Activated T-helper 2 cell treated with anti-CD3 and anti-CD28 coated beads, Interferon-gamma antibody, Interleukin-2, Interleukin-4, amounts not matched to agents 10 μg/mL and 5 μg/mL and 100 μg/mL, durations not matched to agents 14 hours and 24 hours and 36 hours (primary cell): ENCODE measurements at regions not wholly inside any gene's neighbourhood (a gene's known extent, or its start where the extent isn't known, plus 50 kb on each side); places are given as distances from the start of the nearest gene placed in this dataset.

Experiments
- DNase-seq: peaks from one replicate; pipeline ENCODE4 v3.0.0; 2021; ENCODE audit warnings: low spot score
- H3K27ac Mint-ChIP-seq: one replicate; pipeline ENCODE4 v1.8.0; 2021; ENCODE audit warnings: mixed read lengths
- H3K27me3 Mint-ChIP-seq: one replicate; pipeline ENCODE4 v1.8.0; 2021; ENCODE audit warnings: low read depth, mixed read lengths
- H3K36me3 Mint-ChIP-seq: one replicate; pipeline ENCODE4 v1.8.0; 2021; ENCODE audit warnings: low read depth, mixed read lengths
- H3K4me1 Mint-ChIP-seq: one replicate; pipeline ENCODE4 v1.8.0; 2021; ENCODE audit warnings: low read depth, mixed read lengths
- H3K4me3 Mint-ChIP-seq: one replicate; pipeline ENCODE4 v1.8.0; 2021; ENCODE audit warnings: low read depth, mild to moderate bottlenecking, moderate library complexity, mixed read lengths
- H3K9me3 Mint-ChIP-seq: one replicate; pipeline ENCODE4 v1.8.0; 2021; ENCODE audit warnings: mixed read lengths
- intact Hi-C: fragments of 100-400 bp; cut with micrococcal nuclease; formaldehyde crosslinking; loops from one replicate; pipeline ENCODE4 v1.15.1; 2023

GRCh38 chr9:135329571-135330306 is 149.8 kb upstream of the PPP1R26 start:
- H3K36me3 Mint-ChIP-seq = no peaks in the 10 kb centered on the region
- H3K27ac Mint-ChIP-seq = no peak overlapping the region
- no peaks in the 10 kb centered on the region for H3K4me1 Mint-ChIP-seq
- no peaks in the 10 kb centered on the region for H3K27me3 Mint-ChIP-seq
- no peaks in the 10 kb centered on the region for H3K9me3 Mint-ChIP-seq
- intact Hi-C loops = no loop called here
- H3K4me3 Mint-ChIP-seq = no peak overlapping the region
- DNase-seq = no peak

GRCh38 chr9:135330307-135330631 is 149.3 kb upstream of the PPP1R26 start:
- DNase-seq = no peak
- Mint-ChIP-seq H3K36me3 (no peaks in the 10 kb centered on the region), H3K4me3 (no peak overlapping the region), H3K4me1 (no peaks in the 10 kb centered on the region), H3K27ac (no peak overlapping the region), H3K9me3 (no peaks in the 10 kb centered on the region), H3K27me3 (no peaks in the 10 kb centered on the region)
- intact Hi-C loops = no loop called here

- Mint-ChIP-seq H3K36me3 (no peaks in the 10 kb centered on the region), H3K9me3 (no peaks in the 10 kb centered on the region), H3K4me1 (no peaks in the 10 kb centered on the region), H3K4me3 (no peak overlapping the region), H3K27me3 (no peaks in the 10 kb centered on the region), H3K27ac (no peak overlapping the region)
- intact Hi-C loops = no loop called here
- no peak for DNase-seq
Measured at GRCh38 chr9:135330685-135331590, 148.6 kb upstream of the PPP1R26 start.

GRCh38 chr9:135332516-135332915 is 147.1 kb upstream of the PPP1R26 start:
- Mint-ChIP-seq H3K27ac (no peak overlapping the region), H3K27me3 (no peaks in the 10 kb centered on the region), H3K9me3 (no peaks in the 10 kb centered on the region), H3K36me3 (no peaks in the 10 kb centered on the region), H3K4me1 (no peaks in the 10 kb centered on the region), H3K4me3 (no peak overlapping the region)
- DNase-seq = no peak
- intact Hi-C loops = no loop called here

- DNase-seq = no peak
- H3K36me3 Mint-ChIP-seq = no peaks in the 10 kb centered on the region
- H3K27me3 Mint-ChIP-seq = no peaks in the 10 kb centered on the region
- no peaks in the 10 kb centered on the region for H3K4me1 Mint-ChIP-seq
- H3K27ac Mint-ChIP-seq = no peak overlapping the region
- intact Hi-C loops = no loop called here
- no peak overlapping the region for H3K4me3 Mint-ChIP-seq
- no peaks in the 10 kb centered on the region for H3K9me3 Mint-ChIP-seq
Measured at GRCh38 chr9:135332979-135333748, 146.4 kb upstream of the PPP1R26 start.

- Mint-ChIP-seq H3K4me1 (no peaks in the 10 kb centered on the region), H3K4me3 (no peak overlapping the region), H3K9me3 (no peaks in the 10 kb centered on the region), H3K27ac (no peak overlapping the region), H3K36me3 (no peaks in the 10 kb centered on the region), H3K27me3 (peaks cover 4% of the 10 kb centered on the region)
- no peak for DNase-seq
- intact Hi-C loops = no loop called here
Measured at GRCh38 chr9:135334953-135335460, 144.6 kb upstream of the PPP1R26 start.

- H3K27ac Mint-ChIP-seq = no peak overlapping the region
- peaks cover 5% of the 10 kb centered on the region for H3K27me3 Mint-ChIP-seq
- H3K9me3 Mint-ChIP-seq = no peaks in the 10 kb centered on the region
- H3K36me3 Mint-ChIP-seq = no peaks in the 10 kb centered on the region
- no peak for DNase-seq
- intact Hi-C loops = no loop called here
- no peaks in the 10 kb centered on the region for H3K4me1 Mint-ChIP-seq
- H3K4me3 Mint-ChIP-seq = no peak overlapping the region
Measured at GRCh38 chr9:135335691-135336181, 143.8 kb upstream of the PPP1R26 start.

- Mint-ChIP-seq H3K27me3 (peaks cover 5% of the 10 kb centered on the region), H3K9me3 (no peaks in the 10 kb centered on the region), H3K36me3 (no peaks in the 10 kb centered on the region), H3K27ac (no peak overlapping the region), H3K4me3 (no peak overlapping the region), H3K4me1 (no peaks in the 10 kb centered on the region)
- intact Hi-C loops = no loop called here
- DNase-seq = no peak
Measured at GRCh38 chr9:135336722-135337527, 142.7 kb upstream of the PPP1R26 start.

GRCh38 chr9:135338546-135338945 is 141.0 kb upstream of the PPP1R26 start:
- no peaks in the 10 kb centered on the region for H3K36me3 Mint-ChIP-seq
- no peak overlapping the region for H3K4me3 Mint-ChIP-seq
- intact Hi-C loops = no loop called here
- H3K27ac Mint-ChIP-seq = no peak overlapping the region
- peaks cover 5% of the 10 kb centered on the region for H3K27me3 Mint-ChIP-seq
- H3K4me1 Mint-ChIP-seq = no peaks in the 10 kb centered on the region
- no peak for DNase-seq
- H3K9me3 Mint-ChIP-seq = no peaks in the 10 kb centered on the region

- no peak overlapping the region for H3K4me3 Mint-ChIP-seq
- H3K27ac Mint-ChIP-seq = no peak overlapping the region
- no peak for DNase-seq
- intact Hi-C loops = no loop called here
- H3K27me3 Mint-ChIP-seq = peaks cover 5% of the 10 kb centered on the region
- H3K9me3 Mint-ChIP-seq = no peaks in the 10 kb centered on the region
- H3K36me3 Mint-ChIP-seq = no peaks in the 10 kb centered on the region
- no peaks in the 10 kb centered on the region for H3K4me1 Mint-ChIP-seq
Measured at GRCh38 chr9:135339378-135339973, 140.1 kb upstream of the PPP1R26 start.

GRCh38 chr9:135340143-135340655 is 139.4 kb upstream of the PPP1R26 start:
- Mint-ChIP-seq H3K4me1 (no peaks in the 10 kb centered on the region), H3K27me3 (peaks cover 5% of the 10 kb centered on the region), H3K36me3 (no peaks in the 10 kb centered on the region), H3K27ac (no peak overlapping the region), H3K4me3 (no peak overlapping the region), H3K9me3 (no peaks in the 10 kb centered on the region)
- intact Hi-C loops = no loop called here
- DNase-seq = no peak
